ENCODE measurements at regions not wholly inside any gene's neighbourhood (a gene's known extent, or its start where the extent isn't known, plus 50 kb on each side); places are given as distances from the start of the nearest gene placed in this dataset.
A peak's percentile ranks its signal among the peaks of the same experiment; 100 is the strongest.

DNA sequence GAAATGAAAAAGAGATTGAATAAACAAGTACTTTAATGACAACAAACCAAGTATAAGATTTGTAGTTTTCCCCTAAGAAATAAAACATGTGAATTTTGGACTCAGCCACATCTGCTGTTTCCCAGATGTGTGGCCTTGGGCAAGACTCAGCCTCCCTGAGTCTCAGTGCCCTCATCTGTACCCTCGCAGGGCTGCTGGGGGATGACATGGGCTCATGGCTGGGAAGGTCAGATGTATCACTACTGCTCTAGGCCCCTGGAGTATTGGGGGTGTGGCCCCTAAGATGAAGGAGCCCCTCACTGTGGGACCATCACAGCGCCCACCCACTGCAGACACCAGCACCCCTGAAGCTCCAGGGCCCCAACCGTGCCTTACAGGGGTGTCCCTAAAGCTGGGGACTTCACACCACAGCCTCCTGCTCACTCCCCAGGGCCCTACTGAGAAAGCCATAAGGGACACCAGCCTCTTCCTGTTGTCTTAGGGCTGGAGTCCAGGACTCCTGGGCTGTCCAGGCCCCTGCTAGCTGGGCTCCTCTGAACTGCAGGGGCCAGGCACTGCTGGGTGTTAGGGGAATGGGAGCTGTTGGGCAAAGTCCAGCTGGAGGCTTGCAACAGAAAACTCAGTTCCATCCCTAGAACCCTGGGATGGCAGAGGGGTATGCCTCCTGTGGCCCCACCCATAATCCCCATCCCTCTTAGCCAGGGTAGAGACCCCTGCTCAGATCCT is 104.0 kb upstream of the WNT4 start:
- no peak for DNase-seq

DNA sequence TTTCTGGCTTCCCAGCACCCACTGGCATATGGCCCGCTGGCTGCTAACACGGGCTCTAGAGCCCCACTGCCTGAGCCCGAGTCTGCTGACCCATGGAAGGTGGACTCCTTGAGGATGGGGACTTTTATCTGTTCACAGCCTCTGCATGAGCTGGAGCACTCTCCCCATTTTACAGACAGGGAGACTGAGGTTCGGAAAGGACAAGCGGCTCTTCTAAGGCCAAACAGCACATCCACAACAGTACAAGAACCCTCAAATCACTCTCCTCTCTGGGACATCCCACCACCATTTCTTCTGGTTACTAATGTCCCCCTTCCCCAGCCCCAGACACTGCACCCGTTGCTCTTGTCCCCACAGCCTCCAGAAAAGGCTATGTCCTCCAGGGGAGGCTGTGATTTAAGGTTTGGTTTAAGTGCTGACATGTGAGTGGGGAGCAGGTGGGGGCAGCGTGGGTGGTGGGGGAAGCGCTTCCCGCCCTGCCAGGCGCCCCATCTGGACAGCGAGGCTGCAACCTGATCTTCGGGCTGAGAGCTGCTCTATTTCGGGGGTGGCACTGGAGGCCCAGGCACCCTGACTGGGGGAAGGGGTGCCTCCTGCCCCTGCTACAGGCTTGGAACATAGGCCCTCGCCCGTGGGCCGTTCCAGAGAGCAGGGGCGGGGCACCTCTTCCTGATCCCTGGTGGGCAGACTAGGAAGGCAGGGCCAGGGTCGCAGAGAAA is 104.8 kb upstream of the WNT4 start:
- no peak for DNase-seq

DNA sequence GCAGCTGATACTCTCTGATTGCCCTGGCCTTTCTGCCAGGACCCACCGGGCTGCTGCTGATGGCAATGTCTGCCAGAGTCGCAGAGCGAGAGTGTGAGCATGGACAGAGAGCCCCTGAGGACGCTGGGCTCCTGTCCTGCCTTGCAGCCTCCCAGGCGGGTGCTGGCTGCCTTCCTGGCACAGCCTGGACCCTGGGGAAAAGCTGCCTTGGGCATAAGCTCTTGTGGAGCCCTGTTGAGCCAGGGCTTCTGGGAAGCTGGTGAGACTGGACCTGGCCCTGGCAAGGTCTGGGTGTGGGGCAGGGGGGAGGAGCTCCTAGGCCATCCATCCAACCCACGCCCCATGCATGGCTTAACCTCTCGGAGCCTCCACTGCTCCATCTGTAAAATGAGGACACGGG is 105.8 kb upstream of the WNT4 start:
- no peak for DNase-seq

DNA sequence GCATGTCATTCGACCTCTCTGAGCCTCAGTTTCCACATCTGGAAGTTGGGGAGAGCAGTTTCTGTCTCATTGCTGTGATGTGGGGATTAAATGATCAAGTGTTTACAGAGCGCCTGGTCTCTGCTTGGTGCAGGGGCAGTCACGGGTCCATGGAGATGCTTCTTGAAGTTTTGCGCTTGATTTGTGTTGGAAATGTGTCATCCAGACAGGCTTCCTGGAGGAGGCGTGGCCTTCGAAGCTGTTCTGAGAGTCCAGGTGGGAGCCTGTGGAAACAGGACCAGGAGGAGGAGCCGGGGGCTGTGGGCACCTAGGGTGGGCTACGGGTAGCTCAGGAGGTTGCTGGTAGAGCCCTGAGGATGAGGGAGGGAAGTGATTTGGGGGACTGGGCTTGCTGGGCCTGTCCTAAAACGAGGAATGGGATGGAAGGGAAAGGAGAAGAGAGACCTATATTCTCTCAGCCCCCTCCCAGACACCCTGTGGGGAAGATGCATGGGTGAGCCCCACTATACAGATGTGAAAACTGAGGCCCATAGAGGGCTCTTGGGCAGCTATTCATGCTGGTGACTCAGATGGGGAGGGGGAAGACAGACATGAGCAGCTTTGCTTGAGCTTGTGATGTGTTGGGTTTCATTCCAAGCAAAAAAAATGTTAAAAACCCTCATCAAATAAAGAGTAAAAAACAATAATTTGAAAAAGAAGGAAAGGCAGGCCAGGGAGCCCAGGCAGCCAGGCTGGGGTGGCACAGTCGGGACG is 107.2 kb upstream of the WNT4 start:
- DNase-seq, result no peak

DNA sequence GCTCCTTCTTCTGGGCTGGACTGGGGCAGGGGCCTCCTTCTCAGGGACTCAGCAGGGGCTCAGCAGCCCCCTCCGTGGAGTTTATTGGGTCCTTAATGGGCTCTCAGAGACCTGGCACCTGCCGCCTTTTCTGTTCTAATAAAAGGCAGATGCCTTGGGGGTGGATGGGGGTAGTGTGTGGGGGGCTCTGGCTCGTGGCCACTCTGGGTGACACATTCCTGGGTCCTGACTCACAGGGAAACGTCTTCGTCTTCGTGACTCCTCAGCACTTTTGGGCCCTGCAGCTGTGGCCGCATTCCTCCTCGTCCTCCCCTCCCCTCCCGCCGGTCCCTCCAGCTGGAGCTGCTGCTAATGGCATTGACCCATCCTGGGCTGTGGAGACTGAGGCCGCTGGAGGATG is 107.8 kb upstream of the WNT4 start:
- no peak for DNase-seq

DNA sequence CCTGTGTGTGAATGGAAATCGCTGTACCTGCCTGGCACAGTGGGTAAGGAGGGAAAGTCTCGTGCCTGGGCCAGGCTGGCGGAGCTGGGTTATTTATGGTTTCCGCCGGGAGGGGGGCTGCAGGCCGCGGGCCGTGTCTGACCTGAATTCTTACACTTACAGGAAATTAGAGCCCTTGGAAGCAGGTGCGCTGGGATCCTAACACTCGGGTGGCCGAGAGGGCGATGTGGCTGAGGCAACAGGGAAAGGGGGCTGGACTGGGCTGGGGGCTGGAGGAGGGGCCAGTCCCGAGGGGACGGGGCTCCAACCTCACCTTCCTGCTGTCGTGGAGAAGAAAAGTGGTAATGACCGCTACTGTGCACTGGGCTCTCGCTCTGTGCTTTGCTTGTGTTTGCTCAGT is 109.4 kb upstream of the WNT4 start:
- no peak for DNase-seq

DNA sequence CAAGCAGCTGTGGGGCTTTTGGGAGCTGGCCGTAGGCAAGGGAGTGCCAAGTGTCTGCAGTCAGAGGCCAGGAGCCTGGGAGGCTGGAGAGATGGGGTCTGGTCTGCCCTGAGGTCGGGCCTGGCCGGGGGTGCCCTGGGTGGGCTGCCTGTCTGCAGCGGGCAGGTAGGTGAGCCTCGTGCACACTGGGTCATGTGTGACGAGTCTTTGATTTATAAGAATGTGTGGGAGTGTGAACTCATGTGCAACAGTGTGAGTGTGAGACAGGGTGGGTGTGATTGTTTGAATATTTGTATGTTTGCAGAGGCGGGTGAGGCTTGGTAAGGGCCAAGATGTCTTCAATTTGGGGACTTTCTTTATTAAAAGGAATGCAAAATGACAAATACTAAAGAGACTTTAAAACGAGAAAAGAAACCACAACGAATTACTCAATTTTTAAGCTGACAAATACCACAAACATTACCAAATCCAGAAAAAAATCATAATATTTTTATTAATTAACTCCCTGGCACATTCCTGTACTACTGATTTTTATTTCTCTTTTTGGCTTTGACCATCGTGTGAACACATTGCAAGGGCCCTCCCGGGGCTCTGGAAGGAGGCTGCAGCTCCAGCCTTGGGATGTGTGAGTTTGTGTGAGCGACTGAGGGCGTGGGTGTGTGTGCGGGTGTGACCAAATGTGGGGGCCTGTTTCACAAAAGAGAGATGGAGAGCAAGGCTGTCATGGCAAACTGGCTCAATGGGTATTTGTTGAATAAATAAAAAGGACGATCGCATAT is 110.3 kb upstream of the WNT4 start:
- no peak for DNase-seq

DNA sequence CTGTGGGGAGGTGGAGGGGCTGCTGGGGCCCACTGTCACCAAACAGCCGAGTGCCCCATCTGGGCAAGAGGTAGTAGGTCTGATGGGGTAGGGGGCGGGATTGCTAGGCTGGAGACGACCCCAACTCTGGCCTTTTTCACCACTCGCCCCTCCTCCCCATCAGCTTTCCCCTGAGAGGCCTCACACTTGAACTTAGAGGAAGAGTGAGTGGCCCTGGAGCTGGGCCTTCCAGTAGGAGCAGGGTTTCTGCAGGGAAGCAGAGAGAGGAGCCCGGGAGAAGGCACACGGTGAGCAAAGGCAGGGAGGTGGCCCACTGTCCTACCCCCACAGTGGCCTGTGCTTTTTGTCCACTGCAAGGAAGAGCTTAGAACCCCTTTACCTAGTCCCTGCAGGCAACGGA is 111.9 kb upstream of the WNT4 start:
- no peak for DNase-seq

DNA sequence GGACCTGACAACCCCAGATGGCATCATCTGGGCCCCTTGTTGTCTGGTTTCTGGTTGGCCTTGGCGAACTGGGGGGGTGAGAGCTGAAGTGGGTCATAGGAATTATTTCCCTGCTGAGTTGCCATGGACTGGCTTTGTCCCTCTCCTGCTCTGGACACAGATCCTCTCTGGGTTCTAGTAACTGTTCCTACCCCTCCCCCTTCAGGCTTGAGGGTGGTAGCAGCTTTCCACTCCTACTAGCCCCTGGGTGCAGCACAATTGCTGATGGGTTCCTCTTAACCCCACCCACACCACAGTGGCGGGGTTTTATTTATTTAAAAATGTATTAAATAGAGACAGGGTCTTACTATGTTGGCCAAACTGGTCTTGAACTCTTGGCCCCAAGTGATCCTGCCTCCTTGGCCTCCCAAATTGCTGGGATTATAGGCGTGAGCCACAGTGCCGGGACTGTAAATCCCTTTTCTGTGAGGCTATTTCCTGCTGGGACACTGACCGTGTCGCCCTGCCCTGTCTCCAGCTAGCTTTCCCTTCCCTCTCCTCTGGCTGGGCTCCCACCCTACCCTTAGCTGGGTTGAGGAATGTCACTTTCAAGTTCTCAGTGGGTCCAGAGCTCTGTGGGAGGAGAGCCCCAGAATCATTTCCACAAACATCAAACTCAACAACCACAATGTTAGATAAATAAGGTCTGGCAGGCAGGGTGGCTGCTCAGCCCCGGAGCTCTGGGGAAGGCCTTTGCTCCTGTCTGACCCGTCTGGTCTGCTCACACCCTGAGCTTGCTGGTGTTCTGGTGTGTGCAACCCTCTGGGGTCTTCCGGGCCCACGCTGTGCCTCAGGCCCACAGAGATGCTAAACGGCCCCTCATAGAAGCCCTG is 112.7 kb upstream of the WNT4 start:
- no peak for DNase-seq

DNA sequence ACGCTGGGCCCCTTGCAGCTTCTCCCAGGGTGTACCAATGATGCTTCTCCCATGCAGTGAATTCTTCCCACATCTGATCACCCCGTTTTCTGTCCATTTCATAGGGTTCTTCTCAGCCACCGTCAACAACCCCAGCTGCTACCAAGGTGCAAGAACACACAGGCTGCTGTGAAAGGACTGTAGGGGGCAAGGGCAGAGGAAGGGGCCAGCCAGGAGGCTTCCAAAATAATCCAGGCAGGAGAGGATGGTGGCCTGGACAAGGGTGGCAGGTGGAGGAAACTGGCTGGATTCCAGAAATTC is 113.3 kb upstream of the WNT4 start:
- no peak for DNase-seq

DNA sequence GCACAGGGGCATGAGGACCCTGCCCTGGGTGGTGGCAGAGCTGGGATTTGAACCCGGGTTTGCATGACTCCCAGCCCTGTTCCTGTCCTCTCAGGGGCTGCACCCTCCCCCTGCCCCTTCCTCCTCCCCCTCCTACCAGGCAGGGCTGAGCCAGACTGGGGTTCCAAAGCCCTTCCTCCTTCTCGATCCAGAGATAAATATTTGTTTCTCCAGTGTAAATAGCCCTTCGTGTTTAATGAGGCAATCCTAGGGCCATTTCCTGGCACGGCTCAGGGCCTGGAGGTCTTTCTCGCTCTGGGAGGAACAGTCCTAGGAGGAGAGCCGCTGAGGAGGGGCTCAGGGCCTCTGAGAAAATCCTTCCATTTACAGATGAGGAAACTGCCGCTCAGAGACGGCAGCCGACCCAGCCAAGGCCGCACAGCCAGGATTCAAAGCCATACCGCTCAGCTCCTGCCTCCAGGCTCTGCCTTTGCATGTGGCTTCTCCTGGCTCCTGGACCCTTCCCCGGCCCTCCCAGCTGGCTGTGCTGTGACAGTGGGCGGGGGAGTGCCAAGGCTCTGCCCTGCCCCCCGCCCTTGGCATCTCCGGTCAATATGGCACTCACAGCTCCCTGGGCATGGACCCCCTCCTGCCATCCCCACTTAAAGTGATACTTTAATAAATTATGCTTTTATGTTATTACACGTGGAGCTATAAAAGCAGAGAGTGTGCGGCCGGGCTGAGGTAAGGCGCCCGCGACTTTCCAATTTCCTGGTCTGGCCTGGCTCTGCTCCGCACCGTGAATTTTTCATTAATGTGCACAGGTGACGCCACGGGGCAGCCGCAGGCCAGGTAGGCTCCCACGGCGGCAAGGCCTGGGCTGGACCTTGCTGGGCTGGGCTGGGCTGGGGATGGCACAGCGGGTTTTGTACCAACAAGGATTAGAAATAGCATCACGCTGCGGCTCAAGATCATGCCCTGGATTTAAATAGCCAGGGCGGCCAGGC is 114.7 kb upstream of the WNT4 start:
- DNase-seq, result no peak

DNA sequence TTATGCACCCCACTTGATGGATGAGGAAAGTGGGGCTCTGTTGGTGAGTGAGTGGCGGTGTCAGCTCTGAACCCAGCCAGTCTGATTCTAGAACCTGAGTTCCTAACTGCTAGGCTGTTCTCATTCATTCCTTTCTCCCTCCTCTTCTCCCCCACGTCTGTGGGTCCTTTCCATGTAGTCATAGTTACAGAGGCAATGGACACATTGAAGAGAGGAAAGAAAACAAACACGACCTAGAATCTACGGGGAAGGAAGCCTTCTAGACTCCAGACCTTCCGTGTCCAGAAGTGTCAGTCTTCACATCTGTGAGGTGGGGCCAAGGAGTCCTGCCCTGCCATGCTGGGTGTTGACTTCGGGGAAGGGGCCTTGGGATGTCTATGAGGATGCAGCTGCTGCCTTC is 115.8 kb upstream of the WNT4 start:
- no peak for DNase-seq

DNA sequence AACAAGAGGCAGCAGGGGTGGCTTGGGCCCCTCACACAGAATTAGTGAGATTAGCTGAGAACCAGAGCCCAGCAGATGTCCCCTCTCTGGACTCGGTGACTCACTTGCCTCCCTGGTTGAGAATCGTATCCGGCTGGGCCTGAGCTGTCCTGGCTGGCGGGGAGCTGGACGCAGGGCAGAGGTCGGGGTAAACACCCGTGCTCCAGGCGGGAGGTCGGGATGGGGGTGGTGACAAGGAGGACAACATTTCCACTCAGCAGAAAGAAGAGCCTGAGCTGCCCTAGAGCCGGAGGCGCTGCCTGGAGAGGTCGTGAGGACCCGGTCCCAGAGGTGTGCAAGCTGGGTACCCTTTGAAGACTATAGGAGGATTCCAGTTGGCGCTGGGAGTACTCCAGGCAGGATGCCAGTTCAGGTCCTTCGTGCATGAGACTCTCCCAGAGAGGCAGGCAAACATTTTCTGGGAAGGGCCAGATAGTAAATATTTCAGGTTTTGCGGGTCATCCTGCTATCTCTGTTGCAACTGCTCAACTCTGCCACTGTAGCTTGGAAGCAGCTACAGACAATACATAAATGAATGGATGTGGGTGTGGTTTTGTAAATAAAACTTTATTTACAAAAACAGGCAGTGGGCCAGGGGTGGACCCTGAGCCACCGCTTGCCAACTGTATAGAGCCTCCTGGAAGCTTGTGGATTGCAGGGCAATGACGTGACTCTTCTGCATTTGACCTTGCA is 116.8 kb upstream of the WNT4 start:
- no peak for DNase-seq

DNA sequence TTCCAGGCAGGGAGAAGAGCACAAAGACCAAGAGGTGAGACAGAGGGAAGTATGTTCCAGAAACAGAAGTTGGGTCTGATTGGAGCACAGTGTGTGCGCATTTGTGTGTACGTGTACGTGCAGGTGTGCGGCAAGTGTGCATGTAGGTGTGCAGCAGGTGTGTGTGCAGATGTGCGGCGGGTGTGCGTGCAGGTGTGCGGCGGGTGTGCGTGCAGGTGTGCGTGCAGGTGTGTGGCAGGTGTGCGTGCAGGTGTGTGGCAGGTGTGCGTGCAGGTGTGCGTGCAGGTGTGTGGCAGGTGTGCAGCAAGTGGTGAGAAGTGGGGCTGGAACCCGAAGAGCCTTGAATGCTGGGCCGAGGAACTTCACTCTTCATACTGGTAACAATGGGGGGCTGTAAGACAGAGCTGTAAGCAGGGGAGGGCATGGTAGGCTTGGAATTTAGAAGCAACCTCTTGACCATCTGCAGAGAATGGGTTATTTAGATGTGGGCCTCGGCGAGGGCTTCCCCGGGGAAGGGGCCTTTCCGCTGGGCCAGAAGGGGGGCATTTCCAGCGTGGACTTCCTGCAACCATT is 118.0 kb upstream of the WNT4 start:
- DNase-seq, result no peak

DNA sequence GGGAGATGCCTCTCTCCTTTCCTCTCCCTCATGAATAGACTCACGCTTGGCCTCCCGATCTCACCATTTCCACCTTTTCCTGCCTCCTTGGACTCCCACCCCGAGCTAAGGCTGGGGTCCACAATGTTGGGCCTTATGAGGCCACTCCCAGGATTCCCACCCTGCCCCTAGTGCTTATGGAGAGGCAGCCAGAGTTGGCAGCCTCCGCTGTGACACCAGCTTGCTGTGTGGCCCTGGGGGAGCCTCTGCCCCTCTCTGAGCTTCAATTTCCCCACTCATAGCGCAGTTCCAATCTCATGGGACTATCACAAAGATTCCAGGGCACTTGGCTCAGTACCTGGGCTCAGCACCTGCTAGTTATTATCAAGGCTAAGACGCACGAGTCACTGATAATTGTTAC is 118.7 kb upstream of the WNT4 start:
- DNase-seq, result no peak

DNA sequence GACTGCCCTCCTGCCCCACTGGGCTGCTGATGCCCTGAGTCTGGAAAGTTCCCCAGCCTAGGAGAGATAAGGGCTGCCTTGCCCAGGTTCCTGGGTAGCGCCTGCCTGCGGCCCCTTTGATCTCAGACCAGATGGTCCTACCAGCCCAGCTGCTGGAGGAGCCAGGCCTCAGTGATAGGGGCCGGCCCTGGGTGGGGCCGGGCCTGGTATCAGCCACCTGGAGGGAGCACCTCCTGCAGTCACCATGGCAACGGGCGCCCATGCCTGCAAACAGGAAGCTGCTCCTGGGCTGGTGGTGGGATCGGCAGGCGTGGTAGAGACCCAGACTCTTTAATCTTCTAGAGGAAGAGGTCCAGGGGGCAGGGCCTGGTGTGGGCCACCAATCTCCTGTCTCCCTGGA is 119.7 kb upstream of the WNT4 start:
- peak in 1 of 2 donors; percentile 4 for DNase-seq

DNA sequence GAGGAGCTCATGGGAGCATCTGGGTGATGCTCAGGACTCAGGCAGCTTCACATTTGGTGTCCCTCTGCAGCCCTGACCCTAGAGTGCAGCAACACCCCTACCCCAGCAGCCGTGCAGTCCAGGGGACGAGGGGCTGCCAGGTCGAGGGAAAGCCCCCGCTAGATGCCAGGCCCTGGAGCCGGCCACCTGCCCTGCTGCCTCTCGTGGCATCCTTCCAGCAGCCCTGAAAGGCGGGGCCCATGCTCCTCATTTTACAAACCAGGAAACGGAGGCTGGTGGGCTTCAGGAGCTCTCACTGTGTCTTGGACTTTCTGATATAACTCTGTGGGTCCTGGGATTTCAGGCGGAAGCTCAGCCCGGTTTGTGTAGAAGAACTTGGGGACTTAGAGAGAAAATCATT is 120.5 kb upstream of the WNT4 start:
- DNase-seq, result no peak

DNA sequence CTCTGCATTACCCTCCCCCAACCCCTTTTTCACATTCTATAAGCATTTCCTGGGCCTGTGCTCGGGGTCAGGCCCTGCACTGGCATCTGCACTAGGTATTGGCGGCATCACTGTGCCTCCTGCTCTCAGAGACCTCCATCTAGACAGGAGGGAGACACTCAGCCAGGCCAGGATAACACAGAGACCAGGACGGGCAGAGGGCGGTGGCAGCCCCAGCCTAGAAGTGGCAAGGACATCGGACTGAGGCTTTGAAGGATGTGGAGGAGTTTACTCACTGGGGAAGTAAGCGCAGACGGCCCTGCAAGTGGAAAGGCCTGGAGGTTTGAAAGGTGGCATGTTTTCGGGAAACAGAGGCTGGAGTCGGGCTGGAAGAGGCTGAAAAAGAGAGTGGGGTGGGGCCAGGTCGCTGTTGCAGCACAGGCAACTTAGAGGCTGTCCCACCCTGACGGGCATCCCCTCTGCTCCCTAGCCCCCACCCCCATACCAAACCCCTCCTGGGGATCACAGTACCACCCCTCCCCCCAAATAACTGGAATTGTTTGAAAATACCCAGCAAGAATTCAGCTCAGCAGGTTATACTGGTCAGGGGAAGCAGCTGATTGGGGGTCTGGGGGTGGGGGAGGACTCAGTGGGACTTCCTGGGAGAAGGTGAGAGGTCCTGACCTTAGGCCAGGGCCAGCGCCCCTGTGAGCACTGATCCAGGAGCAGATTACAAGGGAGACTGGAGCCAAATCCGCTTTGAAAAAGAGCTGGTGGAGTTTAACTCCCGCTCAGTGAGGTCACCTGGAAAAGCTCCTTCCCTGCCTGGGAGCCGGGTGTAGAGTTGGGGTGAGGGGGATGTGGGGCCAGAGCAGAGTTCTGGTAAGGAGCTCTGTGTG is 121.8 kb upstream of the WNT4 start:
- DNase-seq, result no peak

DNA sequence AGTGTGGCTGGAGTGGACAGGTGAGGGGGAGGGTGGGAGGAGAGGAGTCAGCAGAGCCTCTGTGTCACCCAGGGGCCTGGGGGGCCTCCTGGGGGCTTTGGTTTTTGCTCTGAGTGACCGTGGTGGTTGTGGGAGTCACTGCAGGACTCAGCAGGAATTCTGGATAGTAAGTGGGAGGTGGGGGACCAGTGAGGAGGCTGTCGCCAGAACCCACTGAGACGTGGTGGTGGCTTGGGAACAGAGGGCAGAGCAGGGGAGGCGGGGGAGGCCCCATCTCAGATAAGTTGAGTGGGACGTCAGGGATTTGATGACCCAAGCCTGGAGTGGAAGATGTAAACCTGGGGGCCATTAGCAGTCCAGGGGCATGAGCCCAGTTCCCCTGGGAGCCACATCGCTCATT is 123.2 kb upstream of the WNT4 start:
- DNase-seq, result no peak
